ENCODE measurements at regions not wholly inside any gene's neighbourhood (a gene's known extent, or its start where the extent isn't known, plus 50 kb on each side); places are given as distances from the start of the nearest gene placed in this dataset.

- TF ChIP-seq CTCF (IDR thresholded peaks at IDR 0.05) = no peak
- TF ChIP-seq EZH2 (IDR thresholded peaks at IDR 0.05; ENCODE audit: borderline replicate concordance, insufficient read depth, low read depth, low read length, poor library complexity, severe bottlenecking) = no peak
These were observed 2100.7 kb downstream of the TP53TG3F start for GRCh38 chr16:35559911-35560636.

Measured in B cell (primary cell).